Esophagus muscularis mucosa (tissue), 4 donors: ENCODE measurements at regions not wholly inside any gene's neighbourhood (a gene's known extent, or its start where the extent isn't known, plus 50 kb on each side); places are given as distances from the start of the nearest gene placed in this dataset.

Experiments
- DNase-seq: peaks from one replicate; pipeline ENCODE4 v3.0.0-alpha.2; 2017; ENCODE audit errors: extremely low spot score
- H3K27ac ChIP-seq, 4 donors: fragments of 200-600 bp; sonication (generic); replicated peaks in 1 of 4; 1 replicate in 3 of 4; 2 replicates in 1 of 4; pipeline ENCODE4 v1.5.1; 2016 to 2019; ENCODE audit warnings: mild to moderate bottlenecking in 1 of 4
- H3K27me3 ChIP-seq, 4 donors: fragments of 200-600 bp; sonication (generic); one replicate each; pipeline versions ENCODE4 v1.5.1 to v1.6.0; 2016 to 2019
- H3K36me3 ChIP-seq, 4 donors: fragments of 200-600 bp; sonication (generic); one replicate each; pipeline ENCODE4 v1.5.1; 2016 to 2019
- H3K4me1 ChIP-seq, 4 donors: fragments of 200-600 bp; sonication (generic); one replicate each; pipeline ENCODE4 v1.5.1; 2016 to 2019
- H3K4me3 ChIP-seq, 4 donors: fragments of 200-600 bp; sonication (generic); 1 replicate in 2 of 4; 2 replicates in 2 of 4; pipeline ENCODE4 v1.5.1; 2016 to 2019; ENCODE audit warnings: mild to moderate bottlenecking in 4 of 4, moderate library complexity in 1 of 4
- H3K9me3 ChIP-seq, 4 donors: fragments of 200-600 bp; sonication (generic); 1 replicate in 3 of 4; 2 replicates in 1 of 4; pipeline ENCODE4 v1.5.1; 2016 to 2019
- EP300 ChIP-seq: sonication (generic); formaldehyde crosslinking; IDR thresholded peaks from one replicate; pipeline ENCODE4 v1.6.1; 2017; ENCODE audit warnings: antibody characterized with exemption
- POLR2A ChIP-seq: fragments of 450-650 bp; IDR thresholded peaks from one replicate; pipeline ENCODE4 v1.6.1; 2017; ENCODE audit warnings: antibody characterized with exemption, moderate library complexity, mild to moderate bottlenecking, low read depth
- POLR2AphosphoS5 ChIP-seq, 2 donors: sonication (generic); formaldehyde crosslinking; IDR thresholded peaks; one replicate each; pipeline ENCODE4 v1.6.1; 2017; ENCODE audit warnings: antibody characterized with exemption in 2 of 2
- WGBS: methylation state at CpG from one replicate; pipeline ENCODE4 v1.1.5; 2018; 5-methylcytosine and 5-hydroxymethylcytosine counted together
- intact Hi-C: fragments of 100-400 bp; cut with DNase I; formaldehyde crosslinking; loops from one replicate; pipeline ENCODE4 v1.15.1; 2023
- TF ChIP-seq, protein P1 (sequence below), 3 experiments: fragments of 200-600 bp in 2 of 3; fragments of 450-650 bp in 1 of 3; sonication (generic) in 2 of 3; IDR thresholded peaks; one replicate each; pipeline ENCODE4 v1.5.1; 2017 to 2019; ENCODE audit warnings: antibody characterized with exemption in 3 of 3, mild to moderate bottlenecking in 2 of 3, moderate library complexity in 1 of 3

DNA sequence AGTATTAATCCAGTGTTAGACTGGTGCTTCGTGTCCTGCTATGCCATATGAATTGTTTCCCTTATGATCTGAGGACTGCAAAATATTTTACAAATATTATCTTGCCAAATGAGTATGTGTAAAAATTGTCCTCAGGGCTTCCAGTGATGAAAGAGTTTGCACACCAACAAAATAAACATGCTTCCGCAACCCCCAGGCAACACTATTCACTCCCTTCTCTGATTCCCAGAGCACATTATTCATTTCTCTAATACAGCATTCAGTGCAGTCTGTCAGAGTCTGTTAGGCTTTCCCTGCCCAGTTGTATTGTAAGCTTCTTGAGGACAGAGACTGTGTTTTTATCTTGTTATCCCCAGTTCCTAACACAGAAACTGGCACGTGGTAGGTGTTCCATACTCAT, 409.9 kb upstream of the C1orf87 start:
- H3K4me3 ChIP-seq = no peak overlapping the region
- no peak overlapping the region for H3K27ac ChIP-seq
- TF ChIP-seq EP300 (no peak), POLR2AphosphoS5 (IDR thresholded peaks at IDR 0.05) (no peak), POLR2A (no peak)
- TF ChIP-seq, protein P1, sequence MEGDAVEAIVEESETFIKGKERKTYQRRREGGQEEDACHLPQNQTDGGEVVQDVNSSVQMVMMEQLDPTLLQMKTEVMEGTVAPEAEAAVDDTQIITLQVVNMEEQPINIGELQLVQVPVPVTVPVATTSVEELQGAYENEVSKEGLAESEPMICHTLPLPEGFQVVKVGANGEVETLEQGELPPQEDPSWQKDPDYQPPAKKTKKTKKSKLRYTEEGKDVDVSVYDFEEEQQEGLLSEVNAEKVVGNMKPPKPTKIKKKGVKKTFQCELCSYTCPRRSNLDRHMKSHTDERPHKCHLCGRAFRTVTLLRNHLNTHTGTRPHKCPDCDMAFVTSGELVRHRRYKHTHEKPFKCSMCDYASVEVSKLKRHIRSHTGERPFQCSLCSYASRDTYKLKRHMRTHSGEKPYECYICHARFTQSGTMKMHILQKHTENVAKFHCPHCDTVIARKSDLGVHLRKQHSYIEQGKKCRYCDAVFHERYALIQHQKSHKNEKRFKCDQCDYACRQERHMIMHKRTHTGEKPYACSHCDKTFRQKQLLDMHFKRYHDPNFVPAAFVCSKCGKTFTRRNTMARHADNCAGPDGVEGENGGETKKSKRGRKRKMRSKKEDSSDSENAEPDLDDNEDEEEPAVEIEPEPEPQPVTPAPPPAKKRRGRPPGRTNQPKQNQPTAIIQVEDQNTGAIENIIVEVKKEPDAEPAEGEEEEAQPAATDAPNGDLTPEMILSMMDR (IDR thresholded peaks at IDR 0.05) = no peak
- no peaks in the 10 kb centered on the region for H3K36me3 ChIP-seq
- WGBS = 59% methylated on average over 3 of the region's 3 CpGs
- intact Hi-C loops = no loop called here
- H3K27me3 ChIP-seq = no peaks in the 10 kb centered on the region
- H3K9me3 ChIP-seq = peaks cover 0 to 6% (median 3%) of the 10 kb centered on the region in 4 donors
- DNase-seq = no peak
- H3K4me1 ChIP-seq = no peaks in the 10 kb centered on the region

DNA sequence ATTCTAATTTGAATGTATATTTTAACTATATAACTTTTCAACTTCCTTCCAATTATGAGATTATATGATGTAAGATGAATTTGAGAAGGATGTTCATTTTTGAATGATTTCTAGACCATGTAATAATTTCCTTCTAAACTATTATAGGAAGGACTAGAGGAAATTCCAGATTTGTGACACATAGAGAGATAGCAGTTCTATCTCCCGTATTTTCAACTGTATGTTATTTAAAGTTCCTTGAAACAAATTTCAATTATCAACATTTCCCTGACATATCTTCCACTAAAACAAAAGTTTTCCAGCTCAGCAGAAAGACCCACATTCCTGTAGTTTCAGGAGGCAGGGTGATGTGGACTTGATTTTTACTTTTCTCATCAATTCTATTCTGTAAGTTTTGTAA, 396.7 kb upstream of the C1orf87 start:
- DNase-seq = no peak
- Histone ChIP-seq H3K27ac (no peak overlapping the region), H3K4me3 (no peak overlapping the region), H3K9me3 (no peaks in the 10 kb centered on the region), H3K36me3 (no peaks in the 10 kb centered on the region), H3K27me3 (no peaks in the 10 kb centered on the region), H3K4me1 (no peaks in the 10 kb centered on the region)
- TF ChIP-seq EP300 (no peak), POLR2AphosphoS5 (IDR thresholded peaks at IDR 0.05) (no peak), POLR2A (no peak)
- TF ChIP-seq, protein P1 (IDR thresholded peaks at IDR 0.05) = no peak
- WGBS = 58% methylated on average over 1 of the region's 1 CpG
- intact Hi-C loops = no loop called here

DNA sequence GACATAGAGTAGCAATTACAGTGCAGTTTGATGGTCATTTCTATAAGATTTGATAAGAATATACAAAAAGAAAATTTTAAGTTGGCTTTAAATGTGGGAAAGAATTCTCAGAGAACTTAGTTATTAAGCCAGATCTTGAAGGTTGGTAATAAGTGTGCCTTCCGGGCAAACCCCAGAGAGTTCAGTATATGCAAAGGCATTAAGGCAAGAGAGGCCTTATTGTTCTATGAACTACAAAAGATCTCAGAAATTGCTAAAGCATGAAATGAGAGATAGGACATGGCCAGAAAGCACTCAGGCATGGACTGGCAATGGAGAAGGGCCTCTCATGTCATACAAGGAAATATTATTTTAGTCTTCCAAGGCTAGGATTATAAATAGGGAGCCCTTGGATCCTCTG, 390.2 kb upstream of the C1orf87 start:
- Histone ChIP-seq H3K9me3 (peaks cover 0 to 6% (median 0%) of the 10 kb centered on the region in 4 donors), H3K27ac (no peak overlapping the region), H3K4me1 (no peaks in the 10 kb centered on the region), H3K4me3 (no peak overlapping the region), H3K36me3 (no peaks in the 10 kb centered on the region), H3K27me3 (no peaks in the 10 kb centered on the region)
- no peak for DNase-seq
- TF ChIP-seq POLR2AphosphoS5 (IDR thresholded peaks at IDR 0.05) (no peak), EP300 (no peak), POLR2A (no peak)
- TF ChIP-seq, protein P1 (IDR thresholded peaks at IDR 0.05) = no peak
- WGBS = 81% methylated on average over 1 of the region's 1 CpG
- intact Hi-C loops = no loop called here

DNA sequence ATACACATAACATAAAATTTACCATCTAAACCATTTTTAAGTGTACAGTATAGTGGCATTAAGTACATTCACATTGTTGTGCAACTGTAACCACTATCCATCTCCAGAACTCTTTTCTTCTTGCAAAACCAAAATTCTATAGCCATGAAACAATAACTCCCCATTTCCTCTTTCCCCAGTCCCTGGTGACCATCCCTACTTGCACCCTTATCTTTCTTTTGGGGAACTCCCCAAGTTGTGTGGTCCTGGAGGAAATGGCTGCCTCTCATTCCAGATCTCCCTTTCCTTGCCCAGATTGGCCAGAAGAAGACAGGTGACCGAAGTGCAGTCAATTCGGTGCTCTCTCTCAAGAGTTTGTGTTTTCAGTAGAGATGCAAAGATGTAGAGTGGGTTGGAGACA, 389.6 kb upstream of the C1orf87 start:
- Histone ChIP-seq H3K4me1 (no peaks in the 10 kb centered on the region), H3K27me3 (no peaks in the 10 kb centered on the region), H3K9me3 (peaks cover 0 to 6% (median 0%) of the 10 kb centered on the region in 4 donors), H3K36me3 (no peaks in the 10 kb centered on the region), H3K4me3 (no peak overlapping the region), H3K27ac (no peak overlapping the region)
- DNase-seq = no peak
- WGBS = 85% methylated on average over 2 of the region's 2 CpGs
- TF ChIP-seq POLR2A (no peak), EP300 (no peak), POLR2AphosphoS5 (IDR thresholded peaks at IDR 0.05) (no peak)
- TF ChIP-seq, protein P1 (IDR thresholded peaks at IDR 0.05) = no peak
- intact Hi-C loops = no loop called here

DNA sequence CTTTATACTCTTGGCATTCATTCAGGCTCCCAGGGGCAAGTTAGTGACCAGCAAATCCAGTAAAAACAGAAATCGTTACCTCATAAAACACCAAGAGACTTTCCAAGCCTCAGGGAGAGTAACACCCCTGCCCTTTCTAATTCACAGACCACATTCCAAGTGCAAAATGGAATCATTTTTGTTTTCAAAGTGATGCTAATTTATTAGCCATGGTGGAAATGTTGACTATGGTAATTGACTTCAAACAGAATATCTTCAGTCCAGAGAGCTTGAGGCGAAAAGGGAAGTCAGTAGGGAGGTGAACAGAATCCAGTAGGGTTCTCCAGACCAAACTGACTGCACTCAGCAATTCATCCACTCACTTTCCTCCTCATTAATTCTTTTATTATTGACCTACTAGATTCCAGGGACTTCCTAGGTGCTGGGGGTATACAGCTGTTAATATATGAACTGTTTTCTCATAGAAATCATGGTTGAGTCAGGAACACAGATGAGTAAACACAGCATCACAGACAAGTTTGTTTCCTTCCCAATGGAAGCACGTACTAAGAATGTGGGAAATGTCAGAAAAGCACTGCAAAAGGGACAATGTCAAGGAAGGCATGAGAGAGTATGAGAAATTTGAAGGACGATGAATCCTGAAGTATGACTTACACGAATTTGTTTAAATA, 388.5 kb upstream of the C1orf87 start:
- WGBS = 86% methylated on average over 5 of the region's 5 CpGs
- no peak overlapping the region for H3K4me3 ChIP-seq
- no peak overlapping the region for H3K27ac ChIP-seq
- DNase-seq = no peak
- no peaks in the 10 kb centered on the region for H3K27me3 ChIP-seq
- intact Hi-C loops = no loop called here
- no peaks in the 10 kb centered on the region for H3K4me1 ChIP-seq
- H3K36me3 ChIP-seq = no peaks in the 10 kb centered on the region
- peaks cover 0 to 6% (median under 1%) of the 10 kb centered on the region in 4 donors for H3K9me3 ChIP-seq
- TF ChIP-seq EP300 = no peak
- TF ChIP-seq, protein P1 (IDR thresholded peaks at IDR 0.05) = no peak
- no peak for TF ChIP-seq POLR2AphosphoS5 (IDR thresholded peaks at IDR 0.05)
- TF ChIP-seq POLR2A = no peak
